WTC11 (cell line): ENCODE measurements at regions not wholly inside any gene's neighbourhood (a gene's known extent, or its start where the extent isn't known, plus 50 kb on each side); places are given as distances from the start of the nearest gene placed in this dataset.

Experiments
- ATAC-seq: fragments of 200-7000 bp; cut with Tn5 transposase; 2 replicates; pipeline ENCODE4 v1.10.0; 2021; ENCODE audit warnings: mild to moderate bottlenecking, moderate library complexity
- CTCF ChIA-PET: fragments of 300-600 bp; sonication (Branson Sonifier 250); formaldehyde crosslinking; loops from one replicate; lab custom pipeline; 2021; ENCODE audit warnings: antibody characterized with exemption; lab: Charles Lee
- POLR2A ChIA-PET: fragments of 350-600 bp; sonication (Branson Sonifier 250); formaldehyde crosslinking; loops from one replicate; lab custom pipeline; 2021; ENCODE audit warnings: antibody characterized with exemption; lab: Charles Lee
- DNase-seq: peaks from one replicate; pipeline ENCODE4 v3.0.0; 2021; ENCODE audit warnings: low spot score
- H3K27ac Mint-ChIP-seq: 2 replicates; pipeline ENCODE4 v1.8.0; 2021; ENCODE audit warnings: mixed read lengths
- H3K27me3 Mint-ChIP-seq: 2 replicates; pipeline ENCODE4 v1.8.0; 2021; ENCODE audit warnings: low read depth, mild to moderate bottlenecking, moderate library complexity, mixed read lengths
- H3K36me3 Mint-ChIP-seq: 2 replicates; pipeline ENCODE4 v1.8.0; 2021; ENCODE audit warnings: mixed read lengths
- H3K4me1 Mint-ChIP-seq: 2 replicates; pipeline ENCODE4 v1.8.0; 2022; ENCODE audit warnings: mixed read lengths
- H3K4me3 Mint-ChIP-seq: 2 replicates; pipeline ENCODE4 v1.8.0; 2021; ENCODE audit warnings: mild to moderate bottlenecking, moderate library complexity, mixed read lengths
- H3K9me3 Mint-ChIP-seq: 2 replicates; pipeline ENCODE4 v1.8.0; 2021; ENCODE audit warnings: mixed read lengths
- ATF1 ChIP-seq: sonication (generic); formaldehyde crosslinking; IDR thresholded peaks from 2 replicates; pipeline ENCODE4 v1.8.1; 2023; ENCODE audit warnings: mild to moderate bottlenecking, moderate library complexity, missing genetic modification reagents
- CREM ChIP-seq: sonication (generic); formaldehyde crosslinking; IDR thresholded peaks from 2 replicates; pipeline ENCODE4 v1.8.1; 2022; ENCODE audit warnings: mild to moderate bottlenecking, missing genetic modification reagents, moderate library complexity
- CTCF ChIP-seq: fragments of 200-600 bp; IDR thresholded peaks from 2 replicates; pipeline ENCODE4 v1.8.0; 2022; ENCODE audit warnings: antibody characterized with exemption
- FOXP1 ChIP-seq: sonication (generic); formaldehyde crosslinking; IDR thresholded peaks from 2 replicates; pipeline ENCODE4 v1.8.0; 2022; ENCODE audit warnings: missing genetic modification reagents, mild to moderate bottlenecking, moderate library complexity, borderline replicate concordance
- NFATC4 ChIP-seq: fragments of 250-450 bp; sonication (Bioruptor Pico); IDR thresholded peaks from 2 replicates; pipeline ENCODE4 v1.9.0; 2021; ENCODE audit warnings: mild to moderate bottlenecking
- PREB ChIP-seq: sonication (generic); formaldehyde crosslinking; IDR thresholded peaks from 2 replicates; pipeline ENCODE4 v1.8.1; 2022; ENCODE audit warnings: mild to moderate bottlenecking, missing genetic modification reagents, moderate library complexity, borderline replicate concordance
- PRRX2 ChIP-seq: fragments of 250-450 bp; sonication (Bioruptor Pico); IDR thresholded peaks from 2 replicates; pipeline ENCODE4 v1.8.0; 2021; ENCODE audit warnings: mild to moderate bottlenecking
- RORB ChIP-seq: fragments of 250-450 bp; sonication (Bioruptor Pico); IDR thresholded peaks from 2 replicates; pipeline ENCODE4 v1.9.0; 2021; ENCODE audit warnings: mild to moderate bottlenecking
- ZMAT4 ChIP-seq: fragments of 250-450 bp; sonication (Bioruptor Pico); IDR thresholded peaks from 2 replicates; pipeline ENCODE4 v1.9.0; 2021; ENCODE audit warnings: mild to moderate bottlenecking
- ZNF232 ChIP-seq: sonication (generic); formaldehyde crosslinking; IDR thresholded peaks from 2 replicates; pipeline ENCODE4 v1.8.0; 2022; ENCODE audit warnings: mild to moderate bottlenecking, missing genetic modification reagents
- ZNF263 ChIP-seq: sonication (generic); formaldehyde crosslinking; IDR thresholded peaks from 2 replicates; pipeline ENCODE4 v1.8.1; 2022; ENCODE audit warnings: low read depth, mild to moderate bottlenecking, moderate library complexity, missing genetic modification reagents
- TF ChIP-seq, protein P1 (sequence below): sonication (generic); formaldehyde crosslinking; conservative IDR thresholded peaks from 2 replicates; pipeline ENCODE4 v1.8.1; 2023; ENCODE audit warnings: mild to moderate bottlenecking, low read depth, missing genetic modification reagents, moderate library complexity
- TF ChIP-seq, protein P2 (sequence below): sonication (generic); formaldehyde crosslinking; IDR thresholded peaks from 2 replicates; pipeline ENCODE4 v1.8.0; 2022; ENCODE audit warnings: missing genetic modification reagents

GRCh38 chr1:29454616-29455380 lies 218.5 kb downstream of the PTPRU start (continued):
- TF ChIP-seq ZMAT4: no peak
- TF ChIP-seq NFATC4 (CRISPR knock-in tag): no peak
- TF ChIP-seq, protein P1, sequence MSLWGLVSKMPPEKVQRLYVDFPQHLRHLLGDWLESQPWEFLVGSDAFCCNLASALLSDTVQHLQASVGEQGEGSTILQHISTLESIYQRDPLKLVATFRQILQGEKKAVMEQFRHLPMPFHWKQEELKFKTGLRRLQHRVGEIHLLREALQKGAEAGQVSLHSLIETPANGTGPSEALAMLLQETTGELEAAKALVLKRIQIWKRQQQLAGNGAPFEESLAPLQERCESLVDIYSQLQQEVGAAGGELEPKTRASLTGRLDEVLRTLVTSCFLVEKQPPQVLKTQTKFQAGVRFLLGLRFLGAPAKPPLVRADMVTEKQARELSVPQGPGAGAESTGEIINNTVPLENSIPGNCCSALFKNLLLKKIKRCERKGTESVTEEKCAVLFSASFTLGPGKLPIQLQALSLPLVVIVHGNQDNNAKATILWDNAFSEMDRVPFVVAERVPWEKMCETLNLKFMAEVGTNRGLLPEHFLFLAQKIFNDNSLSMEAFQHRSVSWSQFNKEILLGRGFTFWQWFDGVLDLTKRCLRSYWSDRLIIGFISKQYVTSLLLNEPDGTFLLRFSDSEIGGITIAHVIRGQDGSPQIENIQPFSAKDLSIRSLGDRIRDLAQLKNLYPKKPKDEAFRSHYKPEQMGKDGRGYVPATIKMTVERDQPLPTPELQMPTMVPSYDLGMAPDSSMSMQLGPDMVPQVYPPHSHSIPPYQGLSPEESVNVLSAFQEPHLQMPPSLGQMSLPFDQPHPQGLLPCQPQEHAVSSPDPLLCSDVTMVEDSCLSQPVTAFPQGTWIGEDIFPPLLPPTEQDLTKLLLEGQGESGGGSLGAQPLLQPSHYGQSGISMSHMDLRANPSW (CRISPR knock-in tag): no peak
- no peak for TF ChIP-seq RORB (CRISPR knock-in tag)
- TF ChIP-seq FOXP1: no peak
- no peak for TF ChIP-seq ZNF232
- TF ChIP-seq PREB (CRISPR knock-in tag): no peak
- no peak for TF ChIP-seq ATF1 (CRISPR knock-in tag)
- no peak for TF ChIP-seq CREM (CRISPR knock-in tag)

DNA sequence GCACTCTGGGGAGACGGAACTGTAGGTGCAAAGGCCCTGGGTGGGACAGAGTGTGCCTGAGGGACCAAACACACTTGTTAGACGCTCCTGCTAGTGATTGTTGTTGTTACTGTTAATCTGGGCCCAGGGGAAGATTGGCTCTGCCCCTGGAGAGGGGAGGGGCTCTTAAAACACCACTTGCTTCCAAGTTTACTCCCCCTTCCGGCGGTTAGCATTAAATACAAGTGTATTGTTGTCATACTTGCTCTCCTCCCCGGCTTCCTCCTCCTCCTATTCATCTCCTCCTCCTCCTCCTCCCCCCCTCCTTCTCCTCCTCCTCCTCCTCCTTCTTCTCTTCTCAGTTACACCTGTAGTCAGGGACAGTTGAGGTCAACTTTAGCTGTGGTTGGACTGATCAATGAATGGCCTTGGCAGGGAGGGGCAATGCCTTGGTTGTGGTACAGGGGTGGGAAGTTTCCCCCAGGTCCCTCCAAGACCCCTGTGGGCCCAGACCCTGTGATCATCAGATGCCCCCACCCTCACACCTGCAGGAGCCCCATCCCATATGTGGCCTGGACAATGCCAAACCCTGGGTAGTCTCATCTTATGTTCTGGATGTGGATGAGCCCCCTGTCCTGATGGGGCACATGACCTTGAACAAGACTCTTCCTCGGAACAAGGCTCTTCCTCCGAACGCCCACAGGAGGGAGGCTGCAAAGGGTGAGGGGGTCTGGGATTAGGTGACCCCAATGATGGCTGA lies 217.3 kb downstream of the PTPRU start:
- H3K4me1 Mint-ChIP-seq: peaks cover 21% of the 10 kb centered on the region
- H3K27me3 Mint-ChIP-seq: no peaks in the 10 kb centered on the region; the same call in 1 of the 2 replicates
- POLR2A ChIA-PET: no interaction called here
- H3K27ac Mint-ChIP-seq: peak overlapping the region; percentile 88
- ATAC-seq (peak; percentile 90), DNase-seq (peak; percentile 38)
- CTCF ChIA-PET: no interaction called here
- TF ChIP-seq, protein P2, sequence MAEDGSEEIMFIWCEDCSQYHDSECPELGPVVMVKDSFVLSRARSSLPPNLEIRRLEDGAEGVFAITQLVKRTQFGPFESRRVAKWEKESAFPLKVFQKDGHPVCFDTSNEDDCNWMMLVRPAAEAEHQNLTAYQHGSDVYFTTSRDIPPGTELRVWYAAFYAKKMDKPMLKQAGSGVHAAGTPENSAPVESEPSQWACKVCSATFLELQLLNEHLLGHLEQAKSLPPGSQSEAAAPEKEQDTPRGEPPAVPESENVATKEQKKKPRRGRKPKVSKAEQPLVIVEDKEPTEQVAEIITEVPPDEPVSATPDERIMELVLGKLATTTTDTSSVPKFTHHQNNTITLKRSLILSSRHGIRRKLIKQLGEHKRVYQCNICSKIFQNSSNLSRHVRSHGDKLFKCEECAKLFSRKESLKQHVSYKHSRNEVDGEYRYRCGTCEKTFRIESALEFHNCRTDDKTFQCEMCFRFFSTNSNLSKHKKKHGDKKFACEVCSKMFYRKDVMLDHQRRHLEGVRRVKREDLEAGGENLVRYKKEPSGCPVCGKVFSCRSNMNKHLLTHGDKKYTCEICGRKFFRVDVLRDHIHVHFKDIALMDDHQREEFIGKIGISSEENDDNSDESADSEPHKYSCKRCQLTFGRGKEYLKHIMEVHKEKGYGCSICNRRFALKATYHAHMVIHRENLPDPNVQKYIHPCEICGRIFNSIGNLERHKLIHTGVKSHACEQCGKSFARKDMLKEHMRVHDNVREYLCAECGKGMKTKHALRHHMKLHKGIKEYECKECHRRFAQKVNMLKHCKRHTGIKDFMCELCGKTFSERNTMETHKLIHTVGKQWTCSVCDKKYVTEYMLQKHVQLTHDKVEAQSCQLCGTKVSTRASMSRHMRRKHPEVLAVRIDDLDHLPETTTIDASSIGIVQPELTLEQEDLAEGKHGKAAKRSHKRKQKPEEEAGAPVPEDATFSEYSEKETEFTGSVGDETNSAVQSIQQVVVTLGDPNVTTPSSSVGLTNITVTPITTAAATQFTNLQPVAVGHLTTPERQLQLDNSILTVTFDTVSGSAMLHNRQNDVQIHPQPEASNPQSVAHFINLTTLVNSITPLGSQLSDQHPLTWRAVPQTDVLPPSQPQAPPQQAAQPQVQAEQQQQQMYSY: 0 out of 2 replicates have a peak, but pooled peaks have one; percentile 3
- peak; percentile 95 for TF ChIP-seq ZNF263 (CRISPR knock-in tag)
- TF ChIP-seq CTCF: peak; percentile 27; the same call in 1 of the 2 replicates
- no peak for TF ChIP-seq PRRX2
- peaks cover 3% of the 10 kb centered on the region; the same call in 1 of the 2 replicates for H3K36me3 Mint-ChIP-seq
- peak overlapping the region; percentile 37 for H3K4me3 Mint-ChIP-seq
- peaks cover 18% of the 10 kb centered on the region for H3K9me3 Mint-ChIP-seq
